ENCODE measurements at regions not wholly inside any gene's neighbourhood (a gene's known extent, or its start where the extent isn't known, plus 50 kb on each side); places are given as distances from the start of the nearest gene placed in this dataset.
A peak's percentile ranks its signal among the peaks of the same experiment; 100 is the strongest.

DNA sequence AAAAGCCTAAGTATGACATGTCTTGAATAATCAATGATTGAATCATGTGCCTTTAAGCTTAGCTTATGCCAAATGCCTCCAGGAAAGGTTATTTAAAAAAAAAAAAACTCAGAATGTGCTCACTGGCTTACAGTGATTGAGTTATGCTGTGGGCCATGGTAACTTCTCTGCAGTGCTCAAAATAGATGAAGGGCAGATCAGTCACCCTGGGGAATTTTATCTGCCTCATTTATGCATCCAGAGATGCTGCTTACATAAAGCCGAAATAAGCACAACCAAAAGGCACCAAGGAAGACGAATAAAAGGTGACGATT, 118.7 kb upstream of the MDM1 start:
- DNase-seq = no peak
- 46 to 80% methylated on average over 3 of the region's 3 CpGs for WGBS, 2 donors
- H3K27me3 ChIP-seq = no peaks in the 10 kb centered on the region
- H3K9me3 ChIP-seq = no peaks in the 10 kb centered on the region
- TF ChIP-seq, protein P1, sequence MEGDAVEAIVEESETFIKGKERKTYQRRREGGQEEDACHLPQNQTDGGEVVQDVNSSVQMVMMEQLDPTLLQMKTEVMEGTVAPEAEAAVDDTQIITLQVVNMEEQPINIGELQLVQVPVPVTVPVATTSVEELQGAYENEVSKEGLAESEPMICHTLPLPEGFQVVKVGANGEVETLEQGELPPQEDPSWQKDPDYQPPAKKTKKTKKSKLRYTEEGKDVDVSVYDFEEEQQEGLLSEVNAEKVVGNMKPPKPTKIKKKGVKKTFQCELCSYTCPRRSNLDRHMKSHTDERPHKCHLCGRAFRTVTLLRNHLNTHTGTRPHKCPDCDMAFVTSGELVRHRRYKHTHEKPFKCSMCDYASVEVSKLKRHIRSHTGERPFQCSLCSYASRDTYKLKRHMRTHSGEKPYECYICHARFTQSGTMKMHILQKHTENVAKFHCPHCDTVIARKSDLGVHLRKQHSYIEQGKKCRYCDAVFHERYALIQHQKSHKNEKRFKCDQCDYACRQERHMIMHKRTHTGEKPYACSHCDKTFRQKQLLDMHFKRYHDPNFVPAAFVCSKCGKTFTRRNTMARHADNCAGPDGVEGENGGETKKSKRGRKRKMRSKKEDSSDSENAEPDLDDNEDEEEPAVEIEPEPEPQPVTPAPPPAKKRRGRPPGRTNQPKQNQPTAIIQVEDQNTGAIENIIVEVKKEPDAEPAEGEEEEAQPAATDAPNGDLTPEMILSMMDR (IDR thresholded peaks at IDR 0.05) = no peak
- TF ChIP-seq POLR2A (IDR thresholded peaks at IDR 0.05) = no peak
- no peak for TF ChIP-seq EP300 (IDR thresholded peaks at IDR 0.05)
- no peak for TF ChIP-seq POLR2AphosphoS5 (IDR thresholded peaks at IDR 0.05)
- H3K4me3 ChIP-seq = no peak overlapping the region
- intact Hi-C loops (cut with DNase I) = loop anchor here (2.0 kb wide), 1 partner anchor 160 kb away; the partner anchor contains the start of gene RAP1B
- H3K36me3 ChIP-seq = no peaks in the 10 kb centered on the region
- H3K4me1 ChIP-seq = peaks cover 0 to 51% (median 34%) of the 10 kb centered on the region in 4 donors
- H3K27ac ChIP-seq = peak overlapping the region; percentile 35 to 77 (median 62)

GRCh38 chr12:68451261-68452077, 119.3 kb upstream of the MDM1 start:
- intact Hi-C loops (cut with DNase I) = loop anchor here (2.0 kb wide), 1 partner anchor 159 kb away; the partner anchor contains the start of gene RAP1B
- DNase-seq = peak; percentile 76
- Histone ChIP-seq H3K4me3 (peak overlapping the region in 1 of 4 donors; percentile 0), H3K4me1 (peaks cover 0 to 45% (median 31%) of the 10 kb centered on the region in 4 donors), H3K9me3 (no peaks in the 10 kb centered on the region), H3K36me3 (no peaks in the 10 kb centered on the region), H3K27me3 (no peaks in the 10 kb centered on the region), H3K27ac (peak overlapping the region; percentile 35 to 77 (median 62))
- TF ChIP-seq POLR2AphosphoS5 (IDR thresholded peaks at IDR 0.05) (peak in 3 of 4 donors; percentile 18 to 60 (median 36)), POLR2A (IDR thresholded peaks at IDR 0.05) (no peak)
- 34 to 81% methylated on average over 6 of the region's 6 CpGs for WGBS, 2 donors

DNA sequence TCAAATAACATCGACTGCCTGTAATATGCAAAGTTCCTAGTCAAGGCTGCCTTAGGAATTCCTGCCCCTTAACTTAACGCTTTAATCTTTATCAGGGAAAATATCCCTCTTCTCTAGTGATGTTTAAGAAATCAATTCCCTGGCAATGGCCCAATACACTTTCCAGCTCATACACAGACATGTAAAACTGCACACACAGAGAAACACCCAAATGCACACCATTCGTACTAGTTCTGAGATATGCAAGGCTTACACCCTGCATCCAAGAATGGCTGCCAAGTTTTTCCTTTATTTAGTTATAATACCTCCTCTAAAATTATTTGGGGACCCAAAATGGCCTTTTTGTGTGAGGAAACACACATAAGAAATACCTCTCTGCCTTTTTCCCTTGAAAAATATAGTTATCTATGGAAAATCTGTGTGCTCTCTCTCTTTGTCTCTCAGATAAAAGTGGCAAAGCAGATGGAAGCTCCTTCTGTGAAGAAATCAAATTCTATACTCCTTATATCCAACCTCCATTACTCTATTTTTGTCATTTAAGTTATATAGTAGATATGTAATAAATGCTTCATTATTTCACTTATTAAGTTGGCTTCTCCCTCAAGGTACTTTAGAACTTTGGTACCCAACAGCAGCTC, 120.0 kb upstream of the MDM1 start:
- H3K36me3 ChIP-seq = no peaks in the 10 kb centered on the region
- H3K9me3 ChIP-seq = no peaks in the 10 kb centered on the region
- H3K4me1 ChIP-seq = peaks cover 0 to 39% (median 30%) of the 10 kb centered on the region in 4 donors
- peak overlapping the region; percentile 35 to 77 (median 62) for H3K27ac ChIP-seq
- intact Hi-C loops (cut with DNase I) = no loop called here
- no peak overlapping the region for H3K4me3 ChIP-seq
- DNase-seq = no peak
- TF ChIP-seq, protein P1 (IDR thresholded peaks at IDR 0.05) = no peak
- TF ChIP-seq EP300 (IDR thresholded peaks at IDR 0.05) (no peak), POLR2AphosphoS5 (IDR thresholded peaks at IDR 0.05) (no peak), POLR2A (IDR thresholded peaks at IDR 0.05) (no peak)
- H3K27me3 ChIP-seq = no peaks in the 10 kb centered on the region
- 53 to 79% methylated on average over 3 of the region's 3 CpGs for WGBS, 2 donors

- TF ChIP-seq POLR2AphosphoS5 (IDR thresholded peaks at IDR 0.05) (no peak), EP300 (IDR thresholded peaks at IDR 0.05) (no peak), POLR2A (IDR thresholded peaks at IDR 0.05) (no peak)
- TF ChIP-seq, protein P1 (IDR thresholded peaks at IDR 0.05) = no peak
- Histone ChIP-seq H3K4me3 (no peak overlapping the region), H3K27ac (peak overlapping the region in 1 of 4 donors; percentile 54), H3K36me3 (no peaks in the 10 kb centered on the region), H3K27me3 (no peaks in the 10 kb centered on the region), H3K9me3 (no peaks in the 10 kb centered on the region), H3K4me1 (peaks cover 0 to 39% (median 30%) of the 10 kb centered on the region in 4 donors)
- no peak for DNase-seq
- 85 to 90% methylated on average over 3 of the region's 3 CpGs for WGBS, 2 donors
- intact Hi-C loops (cut with DNase I) = no loop called here
These were observed 121.1 kb upstream of the MDM1 start for GRCh38 chr12:68453278-68453677.

GRCh38 chr12:68453876-68454275, 121.7 kb upstream of the MDM1 start:
- intact Hi-C loops (cut with DNase I) = no loop called here
- H3K4me1 ChIP-seq = peaks cover 0 to 39% (median 30%) of the 10 kb centered on the region in 4 donors
- 86 to 87% methylated on average over 5 of the region's 5 CpGs for WGBS, 2 donors

More at GRCh38 chr12:68453876-68454275, 121.7 kb upstream of the MDM1 start:
- no peak for DNase-seq
- TF ChIP-seq, protein P1 (IDR thresholded peaks at IDR 0.05) = no peak
- TF ChIP-seq POLR2A (IDR thresholded peaks at IDR 0.05) (no peak), POLR2AphosphoS5 (IDR thresholded peaks at IDR 0.05) (peak in 1 of 4 donors; percentile 18)
- H3K9me3 ChIP-seq = no peaks in the 10 kb centered on the region
- H3K27ac ChIP-seq = peak overlapping the region in 1 of 4 donors; percentile 54
- no peaks in the 10 kb centered on the region for H3K36me3 ChIP-seq
- H3K4me3 ChIP-seq = no peak overlapping the region
- no peaks in the 10 kb centered on the region for H3K27me3 ChIP-seq
